ENCODE measurements at regions not wholly inside any gene's neighbourhood (a gene's known extent, or its start where the extent isn't known, plus 50 kb on each side); places are given as distances from the start of the nearest gene placed in this dataset.

DNA sequence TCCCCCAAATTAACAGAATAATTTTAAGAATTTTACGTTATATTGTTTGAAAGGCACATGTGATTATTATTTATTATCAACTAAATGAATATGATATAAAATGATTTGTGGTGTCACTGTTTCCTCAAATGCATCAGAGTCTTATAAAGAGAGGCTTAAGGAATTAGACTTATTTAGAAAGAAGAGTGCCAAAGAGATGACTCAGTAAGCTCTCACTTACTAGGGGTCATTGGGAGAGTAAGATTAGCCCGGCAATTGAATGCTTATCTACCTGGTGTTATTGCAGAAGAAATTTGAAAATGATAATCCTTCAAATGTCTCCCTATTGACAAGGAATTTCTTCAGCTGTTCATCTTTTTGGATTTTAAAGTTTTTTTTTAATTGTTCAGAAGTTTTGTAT lies 408.7 kb downstream of the OXSM start:
- no peaks in the 10 kb centered on the region for H3K79me2 ChIP-seq (ENCODE audit: control insufficient read depth, insufficient read depth, low read length)
- intact Hi-C loops (cut with micrococcal nuclease; ENCODE audit: unreplicated experiment) (no loop called here), in situ Hi-C loops (cut with MboI) (no loop called here)
- ATAC-seq (no peak), FAIRE-seq (no peak), DNase-seq (ENCODE audit: low read depth, low spot score) (no peak)
- H3K27me3 ChIP-seq (replicated peaks in 1 of 2; ENCODE audit: control insufficient read depth in 2 of 2, insufficient read depth in 2 of 2, low read length in 1 of 2), result no peaks in the 10 kb centered on the region; a peak in 1 of 4 replicates
- H2AFZ ChIP-seq (ENCODE audit: control insufficient read depth, low read depth, low read length), result no peak overlapping the region
- ChIA-PET POLR2A (no interaction called here), SMC1A (ENCODE audit: uncharacterized antibody, unreplicated experiment) (no interaction called here), CTCF (no interaction called here), RAD21 (ENCODE audit: unreplicated experiment) (no interaction called here)
- no TSS peak for BruUV-seq (replicated peaks)
- no peaks in the 10 kb centered on the region for H3K36me3 ChIP-seq (ENCODE audit: control insufficient read depth in 2 of 2, insufficient read depth in 2 of 2, low read length in 1 of 2)
- H3K4me1 ChIP-seq (ENCODE audit: control insufficient read depth, insufficient read depth, low read length), result no peaks in the 10 kb centered on the region
- H3K9ac ChIP-seq (ENCODE audit: control insufficient read depth, insufficient read depth, low read length), result no peak overlapping the region
- H3K27ac ChIP-seq (ENCODE audit: control insufficient read depth, insufficient read depth), result no peak overlapping the region
- no peak overlapping the region for H3K4me2 ChIP-seq (ENCODE audit: control insufficient read depth, insufficient read depth)
- WGBS (ENCODE audit: insufficient coverage, insufficient replicate concordance, low lambda C conversion rate, missing lambda C conversion rate), result 0% methylated on average over 2 of the region's 2 CpGs
- no peak overlapping the region for H3K4me3 ChIP-seq
- H4K20me1 ChIP-seq (ENCODE audit: control insufficient read depth, insufficient read depth), result no peaks in the 10 kb centered on the region
- no peaks in the 10 kb centered on the region for H3K9me3 ChIP-seq (replicated peaks; ENCODE audit: control insufficient read depth, insufficient read depth, low read length)
- TF ChIP-seq CREM (IDR thresholded peaks at IDR 0.05; ENCODE audit: low read depth) (no peak), TARDBP (IDR thresholded peaks at IDR 0.05; ENCODE audit: borderline replicate concordance) (no peak), ZBTB11 (CRISPR knock-in tag; IDR thresholded peaks at IDR 0.05) (no peak), CBFB (IDR thresholded peaks at IDR 0.05; ENCODE audit: low read depth) (no peak), CREB1 (IDR thresholded peaks at IDR 0.05; ENCODE audit: low read depth) (no peak), ZNF592 (IDR thresholded peaks at IDR 0.05) (no peak), NFYA (IDR thresholded peaks at IDR 0.05; ENCODE audit: borderline replicate concordance, low read depth, low read length) (no peak), YBX1 (IDR thresholded peaks at IDR 0.05) (no peak), FOS (IDR thresholded peaks at IDR 0.05; ENCODE audit: borderline replicate concordance, extremely low read depth, insufficient read length) (no peak), NFXL1 (IDR thresholded peaks at IDR 0.05; ENCODE audit: borderline replicate concordance) (no peak), TAF1 (IDR thresholded peaks at IDR 0.05; ENCODE audit: borderline replicate concordance, low read depth, low read length) (no peak), EP300 (IDR thresholded peaks at IDR 0.05; ENCODE audit: borderline replicate concordance in 1 of 2, control insufficient read depth in 1 of 2, low read depth in 2 of 2, low read length in 2 of 2) (no peak)
- TF ChIP-seq, protein P1, sequence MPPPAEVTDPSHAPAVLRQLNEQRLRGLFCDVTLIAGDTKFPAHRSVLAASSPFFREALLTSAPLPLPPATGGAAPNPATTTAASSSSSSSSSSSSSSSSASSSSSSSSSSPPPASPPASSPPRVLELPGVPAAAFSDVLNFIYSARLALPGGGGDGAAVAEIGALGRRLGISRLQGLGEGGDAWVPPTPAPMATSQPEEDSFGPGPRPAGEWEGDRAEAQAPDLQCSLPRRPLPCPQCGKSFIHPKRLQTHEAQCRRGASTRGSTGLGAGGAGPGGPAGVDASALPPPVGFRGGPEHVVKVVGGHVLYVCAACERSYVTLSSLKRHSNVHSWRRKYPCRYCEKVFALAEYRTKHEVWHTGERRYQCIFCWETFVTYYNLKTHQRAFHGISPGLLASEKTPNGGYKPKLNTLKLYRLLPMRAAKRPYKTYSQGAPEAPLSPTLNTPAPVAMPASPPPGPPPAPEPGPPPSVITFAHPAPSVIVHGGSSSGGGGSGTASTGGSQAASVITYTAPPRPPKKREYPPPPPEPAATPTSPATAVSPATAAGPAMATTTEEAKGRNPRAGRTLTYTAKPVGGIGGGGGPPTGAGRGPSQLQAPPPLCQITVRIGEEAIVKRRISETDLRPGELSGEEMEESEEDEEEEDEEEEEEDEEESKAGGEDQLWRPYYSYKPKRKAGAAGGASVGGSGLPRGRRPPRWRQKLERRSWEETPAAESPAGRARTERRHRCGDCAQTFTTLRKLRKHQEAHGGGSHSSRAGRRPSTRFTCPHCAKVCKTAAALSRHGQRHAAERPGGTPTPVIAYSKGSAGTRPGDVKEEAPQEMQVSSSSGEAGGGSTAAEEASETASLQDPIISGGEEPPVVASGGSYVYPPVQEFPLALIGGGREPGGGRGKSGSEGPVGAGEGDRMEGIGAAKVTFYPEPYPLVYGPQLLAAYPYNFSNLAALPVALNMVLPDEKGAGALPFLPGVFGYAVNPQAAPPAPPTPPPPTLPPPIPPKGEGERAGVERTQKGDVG (CRISPR knock-in tag; IDR thresholded peaks at IDR 0.05), result no peak
- TF ChIP-seq, protein P2, sequence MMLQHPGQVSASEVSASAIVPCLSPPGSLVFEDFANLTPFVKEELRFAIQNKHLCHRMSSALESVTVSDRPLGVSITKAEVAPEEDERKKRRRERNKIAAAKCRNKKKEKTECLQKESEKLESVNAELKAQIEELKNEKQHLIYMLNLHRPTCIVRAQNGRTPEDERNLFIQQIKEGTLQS (IDR thresholded peaks at IDR 0.05; ENCODE audit: borderline replicate concordance, extremely low read depth, low read depth, low read length), result no peak
